ENCODE measurements at regions not wholly inside any gene's neighbourhood (a gene's known extent, or its start where the extent isn't known, plus 50 kb on each side); places are given as distances from the start of the nearest gene placed in this dataset.

GRCh38 chr12:22826026-22826425 is 201.1 kb downstream of the ETNK1 start:
- TF ChIP-seq POLR2AphosphoS5 (IDR thresholded peaks at IDR 0.05) = no peak
- TF ChIP-seq CTCF (IDR thresholded peaks at IDR 0.05) = no peak
- no peak for TF ChIP-seq POLR2A (IDR thresholded peaks at IDR 0.05)
